ENCODE measurements at regions not wholly inside any gene's neighbourhood (a gene's known extent, or its start where the extent isn't known, plus 50 kb on each side); places are given as distances from the start of the nearest gene placed in this dataset.
A peak's percentile ranks its signal among the peaks of the same experiment; 100 is the strongest.
"Not testable (repeated sequence)": the region's sequence is repeated elsewhere in the genome, so short reads cannot be mapped to it uniquely, and the experiment has no call there.

GRCh38 chr13:86253497-86253896 lies 454.3 kb upstream of the SLITRK6 start:
- not testable (repeated sequence) for DNase-seq

GRCh38 chr13:86255820-86256219 lies 456.6 kb upstream of the SLITRK6 start:
- DNase-seq: not testable (repeated sequence)

GRCh38 chr13:86269511-86269910 lies 470.3 kb upstream of the SLITRK6 start:
- DNase-seq: no peak

- no peak for DNase-seq
These were observed 483.2 kb upstream of the SLITRK6 start for GRCh38 chr13:86282442-86282841.

GRCh38 chr13:86283031-86283430 lies 483.8 kb upstream of the SLITRK6 start:
- DNase-seq: no peak

- no peak for DNase-seq
These were observed 499.5 kb upstream of the SLITRK6 start for GRCh38 chr13:86298725-86299124.

GRCh38 chr13:86299128-86299527 lies 499.9 kb upstream of the SLITRK6 start:
- DNase-seq: no peak

- DNase-seq: no peak
These were observed 510.7 kb upstream of the SLITRK6 start for GRCh38 chr13:86309881-86310280.

- no peak for DNase-seq
These were observed 514.2 kb upstream of the SLITRK6 start for GRCh38 chr13:86313421-86313820.

GRCh38 chr13:86318450-86318849 lies 519.2 kb upstream of the SLITRK6 start:
- no peak for DNase-seq

GRCh38 chr13:86324191-86324590 lies 525.0 kb upstream of the SLITRK6 start:
- DNase-seq: no peak

GRCh38 chr13:86355301-86355700 lies 556.1 kb upstream of the SLITRK6 start:
- no peak for DNase-seq

- no peak for DNase-seq
These were observed 557.9 kb upstream of the SLITRK6 start for GRCh38 chr13:86357106-86357505.

GRCh38 chr13:86363749-86364148 lies 564.5 kb upstream of the SLITRK6 start:
- not testable (repeated sequence) for DNase-seq

- no peak for DNase-seq
These were observed 569.7 kb upstream of the SLITRK6 start for GRCh38 chr13:86368924-86369323.

GRCh38 chr13:86377451-86377850 lies 578.2 kb upstream of the SLITRK6 start:
- no peak for DNase-seq

GRCh38 chr13:86378628-86379027 lies 579.4 kb upstream of the SLITRK6 start:
- DNase-seq: no peak

GRCh38 chr13:86383151-86383550 lies 583.9 kb upstream of the SLITRK6 start:
- DNase-seq: no peak

GRCh38 chr13:86383561-86383960 lies 584.3 kb upstream of the SLITRK6 start:
- DNase-seq: no peak

GRCh38 chr13:86397635-86398034 lies 598.4 kb upstream of the SLITRK6 start:
- no peak for DNase-seq

- no peak for DNase-seq
These were observed 600.4 kb upstream of the SLITRK6 start for GRCh38 chr13:86399572-86399971.

GRCh38 chr13:86402500-86402899 lies 603.3 kb upstream of the SLITRK6 start:
- DNase-seq: no peak

- DNase-seq: peak in 1 of 56 donors; percentile 3
These were observed 604.0 kb upstream of the SLITRK6 start for GRCh38 chr13:86403181-86403580.

GRCh38 chr13:86409466-86410241 lies 610.4 kb upstream of the SLITRK6 start:
- no peak for DNase-seq
